NCI-H2227 (cell line): ENCODE measurements at regions not wholly inside any gene's neighbourhood (a gene's known extent, or its start where the extent isn't known, plus 50 kb on each side); places are given as distances from the start of the nearest gene placed in this dataset.

Source experiments
- DNase-seq: peaks from one replicate; lab custom pipeline; 2025; ENCODE audit not compliant: unreplicated experiment; lab: John Stamatoyannopoulos, UW

GRCh38 chr3:46114323-46114988 lies 87.2 kb upstream of the XCR1 start:
- no peak for DNase-seq

- DNase-seq, result no peak
Measured at GRCh38 chr3:46113608-46114007, 86.3 kb upstream of the XCR1 start.

GRCh38 chr3:46112984-46113383 lies 85.7 kb upstream of the XCR1 start:
- no peak for DNase-seq

GRCh38 chr3:46112296-46112695 lies 85.0 kb upstream of the XCR1 start:
- no peak for DNase-seq

GRCh38 chr3:46110701-46111493 lies 83.6 kb upstream of the XCR1 start:
- peak; percentile 39 for DNase-seq

- DNase-seq, result no peak
Measured at GRCh38 chr3:46107682-46108081, 80.4 kb upstream of the XCR1 start.

- DNase-seq, result no peak
Measured at GRCh38 chr3:46105306-46105919, 78.1 kb upstream of the XCR1 start.

- DNase-seq, result no peak
Measured at GRCh38 chr3:46104706-46105105, 77.4 kb upstream of the XCR1 start.

GRCh38 chr3:46102780-46103130 lies 75.5 kb upstream of the XCR1 start:
- no peak for DNase-seq

- DNase-seq, result no peak
Measured at GRCh38 chr3:46102059-46102779, 74.9 kb upstream of the XCR1 start.

- no peak for DNase-seq
Measured at GRCh38 chr3:46100812-46101211, 73.5 kb upstream of the XCR1 start.

- DNase-seq, result no peak
Measured at GRCh38 chr3:46098319-46098761, 71.1 kb upstream of the XCR1 start.

GRCh38 chr3:46097691-46098241 lies 70.5 kb upstream of the XCR1 start:
- DNase-seq, result no peak

GRCh38 chr3:46096781-46097180 lies 69.5 kb upstream of the XCR1 start:
- DNase-seq, result no peak

- no peak for DNase-seq
Measured at GRCh38 chr3:46096336-46096735, 69.1 kb upstream of the XCR1 start.

- DNase-seq, result no peak
Measured at GRCh38 chr3:46095307-46095706, 68.0 kb upstream of the XCR1 start.

- DNase-seq, result no peak
Measured at GRCh38 chr3:46094506-46094905, 67.2 kb upstream of the XCR1 start.

- no peak for DNase-seq
Measured at GRCh38 chr3:46093966-46094365, 66.7 kb upstream of the XCR1 start.

GRCh38 chr3:46093327-46093942 lies 66.2 kb upstream of the XCR1 start:
- no peak for DNase-seq

- no peak for DNase-seq
Measured at GRCh38 chr3:46092702-46093080, 65.4 kb upstream of the XCR1 start.
